WTC11 (cell line): ENCODE measurements at regions not wholly inside any gene's neighbourhood (a gene's known extent, or its start where the extent isn't known, plus 50 kb on each side); places are given as distances from the start of the nearest gene placed in this dataset.

ENCODE experiments used
- AFF4 ChIP-seq: sonication (generic); formaldehyde crosslinking; IDR thresholded peaks from 2 replicates; pipeline ENCODE4 v1.8.1; 2023; ENCODE audit warnings: mild to moderate bottlenecking, missing genetic modification reagents, borderline replicate concordance
- CTCF ChIP-seq: fragments of 200-600 bp; IDR thresholded peaks from 2 replicates; pipeline ENCODE4 v1.8.0; 2022; ENCODE audit warnings: antibody characterized with exemption
- EMX1 ChIP-seq: fragments of 250-450 bp; sonication (Bioruptor Pico); IDR thresholded peaks from 2 replicates; pipeline ENCODE4 v1.8.0; 2021; ENCODE audit warnings: mild to moderate bottlenecking
- IRF1 ChIP-seq: sonication (generic); formaldehyde crosslinking; IDR thresholded peaks from 2 replicates; pipeline ENCODE4 v1.8.0; 2023; ENCODE audit warnings: missing genetic modification reagents
- JUN ChIP-seq: sonication (generic); formaldehyde crosslinking; IDR thresholded peaks from 2 replicates; pipeline ENCODE4 v1.8.0; 2023; ENCODE audit warnings: mild to moderate bottlenecking, missing genetic modification reagents
- NFYB ChIP-seq: sonication (generic); formaldehyde crosslinking; conservative IDR thresholded peaks from 2 replicates; pipeline ENCODE4 v1.8.0; 2022; ENCODE audit warnings: low read depth, missing genetic modification reagents
- NR3C1 ChIP-seq: sonication (generic); formaldehyde crosslinking; conservative IDR thresholded peaks from 2 replicates; pipeline ENCODE4 v1.8.1; 2023; ENCODE audit warnings: low read depth, mild to moderate bottlenecking, missing genetic modification reagents
- TCF7 ChIP-seq: sonication (generic); formaldehyde crosslinking; IDR thresholded peaks from 2 replicates; pipeline ENCODE4 v1.8.0; 2022; ENCODE audit warnings: mild to moderate bottlenecking, low read depth, missing genetic modification reagents, moderate library complexity
- ZNF317 ChIP-seq: sonication (generic); formaldehyde crosslinking; IDR thresholded peaks from 2 replicates; pipeline ENCODE4 v1.8.1; 2023; ENCODE audit warnings: low read depth, mild to moderate bottlenecking, moderate library complexity, missing genetic modification reagents, borderline replicate concordance
- TF ChIP-seq, protein P1 (sequence below): sonication (generic); formaldehyde crosslinking; IDR thresholded peaks from 2 replicates; pipeline ENCODE4 v1.8.0; 2022; ENCODE audit warnings: mild to moderate bottlenecking, missing genetic modification reagents
- TF ChIP-seq, protein P2 (sequence below): sonication (generic); formaldehyde crosslinking; IDR thresholded peaks from 2 replicates; pipeline ENCODE4 v1.8.1; 2022; ENCODE audit warnings: mild to moderate bottlenecking, missing genetic modification reagents, moderate library complexity, borderline replicate concordance

DNA sequence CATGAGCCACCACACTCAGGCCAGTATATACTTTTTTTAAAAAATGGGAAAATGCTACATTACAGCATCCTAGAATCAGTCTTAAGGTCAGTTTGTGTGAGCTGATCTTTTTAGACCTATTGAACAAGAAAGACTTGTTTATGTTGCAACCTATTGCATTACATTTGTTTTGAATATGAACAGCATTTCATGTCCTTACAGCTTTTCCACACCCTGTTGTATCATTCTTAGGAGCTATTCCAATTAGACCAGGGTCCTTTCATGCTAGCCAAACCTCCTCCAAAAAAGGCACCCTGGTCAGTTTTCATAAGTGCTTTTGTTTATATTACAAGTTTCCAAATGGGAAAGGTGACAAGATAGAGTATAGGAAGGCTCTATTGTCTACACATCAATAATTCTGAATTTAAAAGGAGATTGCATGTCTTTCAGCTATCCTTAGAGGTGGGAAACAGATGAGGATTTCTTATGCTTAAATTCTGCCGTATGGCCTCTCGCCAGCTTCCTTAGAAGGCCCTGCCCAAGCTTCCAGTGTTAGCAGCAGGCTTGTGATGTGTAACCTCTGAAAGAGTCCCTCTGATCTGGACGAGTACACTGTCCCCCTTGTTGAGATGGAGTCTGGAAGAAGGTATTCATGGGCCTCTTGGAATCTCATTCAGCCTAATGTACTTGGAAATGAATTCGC is 171.9 kb downstream of the OTUD1 start:
- TF ChIP-seq AFF4 (CRISPR knock-in tag) (no peak), CTCF (no peak), NFYB (no peak), IRF1 (CRISPR knock-in tag) (no peak), JUN (CRISPR knock-in tag) (no peak), NR3C1 (no peak), EMX1 (CRISPR knock-in tag) (no peak), TCF7 (CRISPR knock-in tag) (no peak), ZNF317 (CRISPR knock-in tag) (no peak)
- TF ChIP-seq, protein P1, sequence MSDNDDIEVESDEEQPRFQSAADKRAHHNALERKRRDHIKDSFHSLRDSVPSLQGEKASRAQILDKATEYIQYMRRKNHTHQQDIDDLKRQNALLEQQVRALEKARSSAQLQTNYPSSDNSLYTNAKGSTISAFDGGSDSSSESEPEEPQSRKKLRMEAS = no peak
- TF ChIP-seq, protein P2, sequence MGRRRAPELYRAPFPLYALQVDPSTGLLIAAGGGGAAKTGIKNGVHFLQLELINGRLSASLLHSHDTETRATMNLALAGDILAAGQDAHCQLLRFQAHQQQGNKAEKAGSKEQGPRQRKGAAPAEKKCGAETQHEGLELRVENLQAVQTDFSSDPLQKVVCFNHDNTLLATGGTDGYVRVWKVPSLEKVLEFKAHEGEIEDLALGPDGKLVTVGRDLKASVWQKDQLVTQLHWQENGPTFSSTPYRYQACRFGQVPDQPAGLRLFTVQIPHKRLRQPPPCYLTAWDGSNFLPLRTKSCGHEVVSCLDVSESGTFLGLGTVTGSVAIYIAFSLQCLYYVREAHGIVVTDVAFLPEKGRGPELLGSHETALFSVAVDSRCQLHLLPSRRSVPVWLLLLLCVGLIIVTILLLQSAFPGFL (CRISPR knock-in tag) = no peak
